NB4 (cell line): ENCODE measurements at regions not wholly inside any gene's neighbourhood (a gene's known extent, or its start where the extent isn't known, plus 50 kb on each side); places are given as distances from the start of the nearest gene placed in this dataset.

Experiments used
- CTCF ChIP-seq: IDR thresholded peaks from one replicate; pipeline ENCODE4 v1.5.1; 2012; ENCODE audit warnings: low read depth, low read length
- MAX ChIP-seq: IDR thresholded peaks from 2 replicates; pipeline ENCODE4 v1.6.1; 2011; ENCODE audit warnings: low read depth, low read length

- TF ChIP-seq CTCF: no peak
- no peak for TF ChIP-seq MAX
These were observed 433.0 kb downstream of the MDFIC start for GRCh38 chr7:115354925-115355324.
